Bronchial epithelial cell (primary cell): ENCODE measurements at regions not wholly inside any gene's neighbourhood (a gene's known extent, or its start where the extent isn't known, plus 50 kb on each side); places are given as distances from the start of the nearest gene placed in this dataset.

Experiments used
- DNase-seq: peaks from one replicate; pipeline ENCODE4 v3.0.0-alpha.2; 2010; ENCODE audit warnings: low read depth
- FAIRE-seq: peaks from 2 replicates; lab custom pipeline; 2011; peaks lifted over from hg19 to GRCh38; lab: Jason Lieb, UNC
- H3K27me3 ChIP-seq: 2 replicates; pipeline ENCODE4 v1.5.1; 2011; ENCODE audit warnings: low read length; ENCODE audit not compliant: control insufficient read depth, insufficient read depth
- H3K36me3 ChIP-seq: 2 replicates; pipeline ENCODE4 v1.5.1; 2011; ENCODE audit warnings: low read length; ENCODE audit not compliant: control insufficient read depth, insufficient read depth
- H3K4me3 ChIP-seq: 2 replicates; pipeline ENCODE4 v1.5.1; 2011; ENCODE audit warnings: mild to moderate bottlenecking, low read depth, low read length, control low read depth
- TF ChIP-seq, protein P1 (sequence below): IDR thresholded peaks from 2 replicates; pipeline ENCODE4 v1.5.1; 2011; ENCODE audit warnings: mild to moderate bottlenecking, moderate library complexity, low read length, control low read depth, inconsistent platforms; ENCODE audit not compliant: insufficient read depth, severe bottlenecking

DNA sequence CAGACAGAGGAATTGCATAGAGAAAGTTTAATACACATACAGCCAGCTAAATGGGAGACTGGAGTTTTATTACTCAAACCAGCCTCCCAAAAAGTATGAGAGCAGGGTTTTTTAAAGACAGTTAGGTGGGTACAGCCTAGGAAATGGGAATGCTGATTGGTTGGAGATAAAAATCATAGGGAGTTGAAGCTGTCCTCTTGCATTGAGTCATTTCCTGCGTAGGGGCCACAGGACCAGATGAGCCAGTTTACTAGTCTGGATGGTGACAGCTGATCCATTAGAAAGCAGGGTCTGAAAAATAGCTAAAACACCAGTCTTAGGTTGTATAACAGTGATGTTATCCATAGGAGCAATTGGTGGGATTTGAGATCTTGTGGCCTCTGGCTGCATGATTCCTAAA is 76.1 kb upstream of the POM121L12 start:
- Histone ChIP-seq H3K4me3 (no peak overlapping the region), H3K36me3 (no peaks in the 10 kb centered on the region), H3K27me3 (no peaks in the 10 kb centered on the region)
- TF ChIP-seq, protein P1, sequence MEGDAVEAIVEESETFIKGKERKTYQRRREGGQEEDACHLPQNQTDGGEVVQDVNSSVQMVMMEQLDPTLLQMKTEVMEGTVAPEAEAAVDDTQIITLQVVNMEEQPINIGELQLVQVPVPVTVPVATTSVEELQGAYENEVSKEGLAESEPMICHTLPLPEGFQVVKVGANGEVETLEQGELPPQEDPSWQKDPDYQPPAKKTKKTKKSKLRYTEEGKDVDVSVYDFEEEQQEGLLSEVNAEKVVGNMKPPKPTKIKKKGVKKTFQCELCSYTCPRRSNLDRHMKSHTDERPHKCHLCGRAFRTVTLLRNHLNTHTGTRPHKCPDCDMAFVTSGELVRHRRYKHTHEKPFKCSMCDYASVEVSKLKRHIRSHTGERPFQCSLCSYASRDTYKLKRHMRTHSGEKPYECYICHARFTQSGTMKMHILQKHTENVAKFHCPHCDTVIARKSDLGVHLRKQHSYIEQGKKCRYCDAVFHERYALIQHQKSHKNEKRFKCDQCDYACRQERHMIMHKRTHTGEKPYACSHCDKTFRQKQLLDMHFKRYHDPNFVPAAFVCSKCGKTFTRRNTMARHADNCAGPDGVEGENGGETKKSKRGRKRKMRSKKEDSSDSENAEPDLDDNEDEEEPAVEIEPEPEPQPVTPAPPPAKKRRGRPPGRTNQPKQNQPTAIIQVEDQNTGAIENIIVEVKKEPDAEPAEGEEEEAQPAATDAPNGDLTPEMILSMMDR: no peak
- DNase-seq (peak; percentile 3), FAIRE-seq (no peak)

DNA sequence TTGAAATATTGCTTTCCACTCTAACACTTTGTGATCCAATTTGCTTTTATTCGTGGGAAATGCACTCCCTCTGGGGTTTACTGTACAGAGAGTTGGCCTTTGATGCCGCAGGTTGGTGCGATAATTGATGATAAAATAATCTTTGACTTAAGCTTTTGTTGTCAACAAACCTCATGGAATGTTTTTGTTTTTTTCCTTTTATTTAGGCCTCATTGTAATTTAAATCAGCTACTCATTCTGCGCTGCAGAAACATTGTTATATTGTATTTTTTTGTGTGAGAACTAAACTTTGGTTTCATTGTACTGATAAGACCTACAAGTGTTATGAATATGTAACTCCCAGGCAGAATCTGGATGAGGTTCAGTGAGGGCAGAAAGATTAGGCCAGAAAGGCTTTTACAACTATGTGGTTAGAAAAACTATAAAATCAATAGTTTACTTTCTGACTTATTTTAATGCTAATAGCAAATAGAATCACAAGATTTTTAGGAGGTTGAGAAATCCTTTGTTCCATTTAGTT is 76.8 kb upstream of the POM121L12 start:
- H3K4me3 ChIP-seq: no peak overlapping the region
- FAIRE-seq (no peak), DNase-seq (no peak)
- no peaks in the 10 kb centered on the region for H3K27me3 ChIP-seq
- TF ChIP-seq, protein P1: no peak
- H3K36me3 ChIP-seq: no peaks in the 10 kb centered on the region

DNA sequence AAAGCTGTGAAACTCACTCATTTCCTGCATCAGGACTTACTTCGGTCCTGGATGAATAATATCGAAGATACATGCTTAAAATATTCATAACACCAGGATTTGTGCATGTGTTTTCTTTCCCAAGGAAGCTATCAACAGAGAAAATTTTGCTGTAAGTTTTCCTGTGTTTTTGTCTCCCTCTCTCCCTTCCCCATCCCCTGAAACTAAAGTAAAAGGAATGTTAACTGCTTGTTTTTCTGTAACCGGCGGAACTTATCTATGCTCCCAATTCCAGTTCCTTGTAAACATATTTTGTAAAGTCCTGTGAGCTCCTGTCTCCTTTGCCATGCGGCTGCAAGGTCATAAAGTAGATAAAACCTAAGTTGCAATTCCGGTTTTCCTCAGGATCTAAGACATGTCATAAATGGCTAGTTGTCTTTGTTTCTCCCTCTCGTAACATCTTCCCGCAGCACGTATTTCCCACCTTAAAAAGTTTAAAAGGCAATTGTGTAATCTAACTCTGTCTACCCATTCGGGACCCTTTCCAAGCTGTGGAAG is 79.0 kb upstream of the POM121L12 start:
- FAIRE-seq: no peak
- H3K36me3 ChIP-seq: no peaks in the 10 kb centered on the region
- DNase-seq: no peak
- no peak overlapping the region for H3K4me3 ChIP-seq
- no peaks in the 10 kb centered on the region for H3K27me3 ChIP-seq
- TF ChIP-seq, protein P1: no peak

DNA sequence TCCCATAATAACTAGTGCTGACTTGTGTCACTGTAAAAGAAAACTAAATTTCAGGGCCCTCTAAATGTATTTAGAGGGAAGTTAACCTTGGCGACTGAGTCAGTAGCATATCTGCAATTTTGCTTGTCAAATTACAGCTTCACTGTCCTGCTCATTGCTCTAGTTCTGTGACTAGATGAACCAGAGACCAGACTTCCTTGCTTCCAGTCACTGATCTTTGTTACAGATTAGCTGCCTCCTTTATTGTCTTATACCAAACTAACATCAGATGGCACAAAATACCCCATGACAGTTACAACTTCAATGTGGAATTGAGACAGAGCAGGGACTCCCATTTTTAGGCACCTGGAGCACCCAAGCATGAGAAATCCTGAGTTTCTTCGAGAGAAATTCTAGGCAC is 79.9 kb upstream of the POM121L12 start:
- no peaks in the 10 kb centered on the region for H3K27me3 ChIP-seq
- FAIRE-seq: no peak
- H3K36me3 ChIP-seq: no peaks in the 10 kb centered on the region
- DNase-seq: no peak
- TF ChIP-seq, protein P1: no peak
- H3K4me3 ChIP-seq: no peak overlapping the region

DNA sequence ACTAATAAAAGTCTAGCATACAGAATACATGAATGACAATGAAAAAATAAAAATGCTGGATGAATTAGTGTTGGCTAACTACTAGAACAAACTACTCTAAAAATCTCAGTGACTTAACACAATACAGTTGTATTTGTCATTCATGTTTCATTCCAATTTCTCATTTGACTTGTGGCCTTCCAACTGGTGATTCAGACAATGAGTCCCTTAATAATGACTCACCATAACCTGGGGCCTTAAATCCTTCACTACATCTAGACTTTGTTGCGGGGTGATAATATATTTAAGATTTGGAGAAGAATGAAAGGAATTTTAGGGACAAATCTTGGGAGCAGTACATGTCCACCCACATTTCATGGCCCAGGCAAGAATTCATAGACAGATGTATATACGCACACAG is 90.5 kb upstream of the POM121L12 start:
- Histone ChIP-seq H3K27me3 (no peaks in the 10 kb centered on the region), H3K36me3 (no peaks in the 10 kb centered on the region), H3K4me3 (no peak overlapping the region)
- FAIRE-seq (no peak), DNase-seq (peak; percentile 69)
- TF ChIP-seq, protein P1: no peak

DNA sequence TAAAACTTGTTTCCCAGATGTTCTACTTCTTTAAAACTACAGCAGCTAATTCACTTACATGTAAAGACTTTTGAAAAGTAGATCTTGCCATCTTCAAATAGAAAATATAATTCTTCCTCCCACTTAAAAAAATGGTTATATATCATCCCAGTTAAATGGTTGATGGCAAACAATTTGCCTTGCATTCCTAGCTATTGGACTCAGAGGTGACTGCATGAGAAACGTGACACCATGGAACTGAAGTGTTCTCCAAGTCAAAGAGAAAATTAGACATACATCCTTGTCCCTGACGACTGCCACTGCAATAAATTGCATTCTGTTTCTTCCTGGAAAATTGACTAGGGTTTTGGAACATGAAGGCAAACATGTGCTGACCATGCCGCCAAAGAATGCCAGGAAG is 95.0 kb upstream of the POM121L12 start:
- TF ChIP-seq, protein P1: no peak
- FAIRE-seq (no peak), DNase-seq (no peak)
- Histone ChIP-seq H3K36me3 (no peaks in the 10 kb centered on the region), H3K4me3 (no peak overlapping the region), H3K27me3 (no peaks in the 10 kb centered on the region)
